ENCODE measurements at regions not wholly inside any gene's neighbourhood (a gene's known extent, or its start where the extent isn't known, plus 50 kb on each side); places are given as distances from the start of the nearest gene placed in this dataset.

GRCh38 chr6:87803791-87804190 is 101.8 kb upstream of the AKIRIN2 start:
- Histone ChIP-seq H3K27ac (ENCODE audit: low read depth, low read length, poor library complexity, severe bottlenecking) (no peak overlapping the region), H3K4me1 (ENCODE audit: insufficient read depth, low read length, poor library complexity, severe bottlenecking) (no peaks in the 10 kb centered on the region), H3K27me3 (replicated peaks; ENCODE audit: insufficient read depth, low read depth, low read length, poor library complexity) (no peaks in the 10 kb centered on the region), H3K9me3 (ENCODE audit: low read depth, low read length, poor library complexity, severe bottlenecking) (no peaks in the 10 kb centered on the region), H3K36me3 (ENCODE audit: insufficient read depth, low read length, poor library complexity, severe bottlenecking) (no peaks in the 10 kb centered on the region), H3K4me3 (ENCODE audit: low read depth, low read length, poor library complexity, severe bottlenecking) (no peak overlapping the region)
- no peak for TF ChIP-seq CTCF (conservative IDR thresholded peaks at IDR 0.05; ENCODE audit: low read depth, low read length)
- TF ChIP-seq EZH2 (IDR thresholded peaks at IDR 0.05; ENCODE audit: borderline replicate concordance, low read depth, low read length, poor library complexity, severe bottlenecking): no peak
- intact Hi-C loops (cut with micrococcal nuclease; ENCODE audit: unreplicated experiment): no loop called here
- ChIA-PET POLR2A (ENCODE audit: low non-redundant PET) (no interaction called here), CTCF (no interaction called here)
- BruUV-seq (replicated peaks): no TSS peak
- no peak for DNase-seq (ENCODE audit: low spot score)

GRCh38 chr6:87799651-87800050 is 97.6 kb upstream of the AKIRIN2 start:
- H3K27me3 ChIP-seq (replicated peaks; ENCODE audit: insufficient read depth, low read depth, low read length, poor library complexity): no peaks in the 10 kb centered on the region
- POLR2A ChIA-PET (ENCODE audit: low non-redundant PET): no interaction called here
- H3K27ac ChIP-seq (ENCODE audit: low read depth, low read length, poor library complexity, severe bottlenecking): no peak overlapping the region
- no TSS peak for BruUV-seq (replicated peaks)
- CTCF ChIA-PET: interaction anchor here (0.6 kb wide), 1 partner anchor 135 kb away, joined by 6 read pairs; no protein-coding TSS in a partner anchor
- no peak for DNase-seq (ENCODE audit: low spot score)
- TF ChIP-seq CTCF (conservative IDR thresholded peaks at IDR 0.05; ENCODE audit: low read depth, low read length) (no peak), EZH2 (IDR thresholded peaks at IDR 0.05; ENCODE audit: borderline replicate concordance, low read depth, low read length, poor library complexity, severe bottlenecking) (no peak)
- H3K4me1 ChIP-seq (ENCODE audit: insufficient read depth, low read length, poor library complexity, severe bottlenecking): no peaks in the 10 kb centered on the region
- intact Hi-C loops (cut with micrococcal nuclease; ENCODE audit: unreplicated experiment): loop anchor here (10.0 kb wide), 1 partner anchor 405 kb away; no protein-coding TSS in a partner anchor
- H3K9me3 ChIP-seq (ENCODE audit: low read depth, low read length, poor library complexity, severe bottlenecking): no peaks in the 10 kb centered on the region
- no peak overlapping the region for H3K4me3 ChIP-seq (ENCODE audit: low read depth, low read length, poor library complexity, severe bottlenecking)
- no peaks in the 10 kb centered on the region for H3K36me3 ChIP-seq (ENCODE audit: insufficient read depth, low read length, poor library complexity, severe bottlenecking)

- no peak for DNase-seq (ENCODE audit: low spot score)
- ChIA-PET CTCF (interaction anchor here (0.6 kb wide), 1 partner anchor 136 kb away, joined by 6 read pairs; no protein-coding TSS in a partner anchor), POLR2A (ENCODE audit: low non-redundant PET) (no interaction called here)
- TF ChIP-seq EZH2 (IDR thresholded peaks at IDR 0.05; ENCODE audit: borderline replicate concordance, low read depth, low read length, poor library complexity, severe bottlenecking): no peak
- TF ChIP-seq CTCF (conservative IDR thresholded peaks at IDR 0.05; ENCODE audit: low read depth, low read length): no peak
- Histone ChIP-seq H3K27me3 (replicated peaks; ENCODE audit: insufficient read depth, low read depth, low read length, poor library complexity) (no peaks in the 10 kb centered on the region), H3K4me3 (ENCODE audit: low read depth, low read length, poor library complexity, severe bottlenecking) (no peak overlapping the region), H3K36me3 (ENCODE audit: insufficient read depth, low read length, poor library complexity, severe bottlenecking) (no peaks in the 10 kb centered on the region), H3K9me3 (ENCODE audit: low read depth, low read length, poor library complexity, severe bottlenecking) (no peaks in the 10 kb centered on the region), H3K27ac (ENCODE audit: low read depth, low read length, poor library complexity, severe bottlenecking) (no peak overlapping the region), H3K4me1 (ENCODE audit: insufficient read depth, low read length, poor library complexity, severe bottlenecking) (no peaks in the 10 kb centered on the region)
- no TSS peak for BruUV-seq (replicated peaks)
- intact Hi-C loops (cut with micrococcal nuclease; ENCODE audit: unreplicated experiment): loop anchor here (10.0 kb wide), 1 partner anchor 404 kb away; no protein-coding TSS in a partner anchor
Observed at GRCh38 chr6:87798393-87799278, 96.6 kb upstream of the AKIRIN2 start.
